ENCODE measurements at regions not wholly inside any gene's neighbourhood (a gene's known extent, or its start where the extent isn't known, plus 50 kb on each side); places are given as distances from the start of the nearest gene placed in this dataset.
"Not testable (repeated sequence)": the region's sequence is repeated elsewhere in the genome, so short reads cannot be mapped to it uniquely, and the experiment has no call there.

GRCh38 chr6:156432543-156432942, 344.6 kb upstream of the ARID1B start:
- 100% methylated on average over 1 to 3 of the region's 3 CpGs for WGBS, 2 experiments (ENCODE audit: insufficient coverage in 2 of 2)
- Histone ChIP-seq H3K9me3 (ENCODE audit: control insufficient read depth, low read length) (no peaks in the 10 kb centered on the region), H3K27ac (ENCODE audit: low read depth, low read length, severe bottlenecking) (no peak overlapping the region), H3K4me1 (ENCODE audit: control insufficient read depth, insufficient read depth, low read length, poor library complexity, severe bottlenecking) (no peaks in the 10 kb centered on the region), H3K4me3 (ENCODE audit: extremely low read depth, insufficient read depth, low read length, poor library complexity, severe bottlenecking) (no peak overlapping the region), H3K36me3 (ENCODE audit: control insufficient read depth, insufficient read depth, low read length) (no peaks in the 10 kb centered on the region)

DNA sequence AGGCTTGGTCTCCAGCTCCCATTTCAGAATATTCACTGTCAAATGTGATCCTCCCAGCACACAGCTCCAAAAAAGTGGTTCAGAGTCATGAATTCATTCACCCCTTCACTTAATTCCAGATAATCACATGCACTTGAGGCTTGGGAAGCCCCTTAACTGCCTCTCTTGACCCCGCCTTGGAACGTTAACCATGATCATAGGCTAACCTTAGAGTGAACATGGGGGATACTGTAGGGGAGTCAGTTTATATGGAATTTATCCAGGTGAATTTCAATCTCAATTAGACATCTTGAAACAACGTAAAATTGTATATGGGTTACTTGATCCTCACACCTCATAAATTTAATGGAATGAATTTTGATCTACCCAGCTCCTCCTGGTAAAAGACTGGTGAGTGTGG, 346.8 kb upstream of the ARID1B start:
- Histone ChIP-seq H3K27ac (ENCODE audit: low read depth, low read length, severe bottlenecking) (no peak overlapping the region), H3K4me1 (ENCODE audit: control insufficient read depth, insufficient read depth, low read length, poor library complexity, severe bottlenecking) (no peaks in the 10 kb centered on the region), H3K36me3 (ENCODE audit: control insufficient read depth, insufficient read depth, low read length) (no peaks in the 10 kb centered on the region), H3K4me3 (ENCODE audit: extremely low read depth, insufficient read depth, low read length, poor library complexity, severe bottlenecking) (no peak overlapping the region), H3K9me3 (ENCODE audit: control insufficient read depth, low read length) (no peaks in the 10 kb centered on the region)
- no CpG with 5 or more reads among the region's 3 CpGs for WGBS, 2 experiments (ENCODE audit: insufficient coverage in 2 of 2)

GRCh38 chr6:156427345-156427744, 349.8 kb upstream of the ARID1B start:
- Histone ChIP-seq H3K4me1 (ENCODE audit: control insufficient read depth, insufficient read depth, low read length, poor library complexity, severe bottlenecking) (no peaks in the 10 kb centered on the region), H3K9me3 (ENCODE audit: control insufficient read depth, low read length) (peaks cover 10% of the 10 kb centered on the region), H3K36me3 (ENCODE audit: control insufficient read depth, insufficient read depth, low read length) (no peaks in the 10 kb centered on the region), H3K27ac (ENCODE audit: low read depth, low read length, severe bottlenecking) (no peak overlapping the region), H3K4me3 (ENCODE audit: extremely low read depth, insufficient read depth, low read length, poor library complexity, severe bottlenecking) (no peak overlapping the region)
- WGBS, 2 experiments (ENCODE audit: insufficient coverage in 2 of 2): 58 to 93% methylated on average over 2 of the region's 2 CpGs

- Histone ChIP-seq H3K36me3 (ENCODE audit: control insufficient read depth, insufficient read depth, low read length) (no peaks in the 10 kb centered on the region), H3K9me3 (ENCODE audit: control insufficient read depth, low read length) (peaks cover 21% of the 10 kb centered on the region), H3K4me1 (ENCODE audit: control insufficient read depth, insufficient read depth, low read length, poor library complexity, severe bottlenecking) (peaks cover 2% of the 10 kb centered on the region), H3K4me3 (ENCODE audit: extremely low read depth, insufficient read depth, low read length, poor library complexity, severe bottlenecking) (no peak overlapping the region), H3K27ac (ENCODE audit: low read depth, low read length, severe bottlenecking) (no peak overlapping the region)
- WGBS, 2 experiments (ENCODE audit: insufficient coverage in 2 of 2): 77 to 87% methylated on average over 3 to 4 of the region's 6 CpGs
These were observed 351.7 kb upstream of the ARID1B start for GRCh38 chr6:156425359-156426020.

- no peaks in the 10 kb centered on the region for H3K36me3 ChIP-seq (ENCODE audit: control insufficient read depth, insufficient read depth, low read length)
- no peak overlapping the region for H3K27ac ChIP-seq (ENCODE audit: low read depth, low read length, severe bottlenecking)
- peaks cover 25% of the 10 kb centered on the region for H3K9me3 ChIP-seq (ENCODE audit: control insufficient read depth, low read length)
- H3K4me1 ChIP-seq (ENCODE audit: control insufficient read depth, insufficient read depth, low read length, poor library complexity, severe bottlenecking): peaks cover 2% of the 10 kb centered on the region
- no peak overlapping the region for H3K4me3 ChIP-seq (ENCODE audit: extremely low read depth, insufficient read depth, low read length, poor library complexity, severe bottlenecking)
- 97 to 100% methylated on average over 1 to 3 of the region's 3 CpGs for whole genome bisulfite sequencing, 2 experiments (ENCODE audit: insufficient coverage in 2 of 2)
These were observed 353.3 kb upstream of the ARID1B start for GRCh38 chr6:156423829-156424228.

GRCh38 chr6:156423075-156423474, 354.1 kb upstream of the ARID1B start:
- no peak overlapping the region for H3K4me3 ChIP-seq (ENCODE audit: extremely low read depth, insufficient read depth, low read length, poor library complexity, severe bottlenecking)
- H3K4me1 ChIP-seq (ENCODE audit: control insufficient read depth, insufficient read depth, low read length, poor library complexity, severe bottlenecking): peaks cover 2% of the 10 kb centered on the region
- no peaks in the 10 kb centered on the region for H3K36me3 ChIP-seq (ENCODE audit: control insufficient read depth, insufficient read depth, low read length)
- H3K9me3 ChIP-seq (ENCODE audit: control insufficient read depth, low read length): peaks cover 25% of the 10 kb centered on the region
- WGBS, 2 experiments (ENCODE audit: insufficient coverage in 2 of 2): 87 to 100% methylated on average over 5 to 6 of the region's 6 CpGs
- no peak overlapping the region for H3K27ac ChIP-seq (ENCODE audit: low read depth, low read length, severe bottlenecking)

- Histone ChIP-seq H3K4me3 (ENCODE audit: extremely low read depth, insufficient read depth, low read length, poor library complexity, severe bottlenecking) (no peak overlapping the region), H3K9me3 (ENCODE audit: control insufficient read depth, low read length) (peaks cover 25% of the 10 kb centered on the region), H3K36me3 (ENCODE audit: control insufficient read depth, insufficient read depth, low read length) (no peaks in the 10 kb centered on the region), H3K27ac (ENCODE audit: low read depth, low read length, severe bottlenecking) (no peak overlapping the region), H3K4me1 (ENCODE audit: control insufficient read depth, insufficient read depth, low read length, poor library complexity, severe bottlenecking) (peaks cover 2% of the 10 kb centered on the region)
- 78 to 85% methylated on average over 1 to 2 of the region's 2 CpGs for WGBS, 2 experiments (ENCODE audit: insufficient coverage in 2 of 2)
These were observed 355.2 kb upstream of the ARID1B start for GRCh38 chr6:156421933-156422332.

DNA sequence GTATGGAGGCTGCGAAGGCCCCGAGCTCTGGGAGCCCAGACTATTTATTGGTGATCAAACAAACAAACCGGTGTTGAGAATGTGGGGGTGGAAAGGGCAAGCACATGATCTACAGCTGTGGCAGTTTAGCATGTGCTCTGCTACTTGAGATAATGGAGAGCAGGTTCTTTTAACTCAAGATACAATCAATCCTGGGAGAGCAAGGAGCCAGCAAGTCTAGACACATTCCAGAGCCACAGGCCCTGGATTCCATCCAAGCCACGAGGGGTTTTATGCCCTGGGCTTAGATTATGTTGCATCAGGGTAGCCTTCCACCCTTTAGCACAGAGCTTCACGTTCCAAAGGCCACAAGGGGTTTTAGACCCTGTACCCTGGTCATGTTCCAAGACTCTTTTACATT, 355.9 kb upstream of the ARID1B start:
- H3K27ac ChIP-seq (ENCODE audit: low read depth, low read length, severe bottlenecking); H3K36me3 ChIP-seq (ENCODE audit: control insufficient read depth, insufficient read depth, low read length); H3K4me1 ChIP-seq (ENCODE audit: control insufficient read depth, insufficient read depth, low read length, poor library complexity, severe bottlenecking); H3K4me3 ChIP-seq (ENCODE audit: extremely low read depth, insufficient read depth, low read length, poor library complexity, severe bottlenecking): not testable (repeated sequence)
- WGBS, 2 experiments (ENCODE audit: insufficient coverage in 2 of 2): 80 to 86% methylated on average over 5 of the region's 5 CpGs
- H3K9me3 ChIP-seq (ENCODE audit: control insufficient read depth, low read length): peaks cover 25% of the 10 kb centered on the region

DNA sequence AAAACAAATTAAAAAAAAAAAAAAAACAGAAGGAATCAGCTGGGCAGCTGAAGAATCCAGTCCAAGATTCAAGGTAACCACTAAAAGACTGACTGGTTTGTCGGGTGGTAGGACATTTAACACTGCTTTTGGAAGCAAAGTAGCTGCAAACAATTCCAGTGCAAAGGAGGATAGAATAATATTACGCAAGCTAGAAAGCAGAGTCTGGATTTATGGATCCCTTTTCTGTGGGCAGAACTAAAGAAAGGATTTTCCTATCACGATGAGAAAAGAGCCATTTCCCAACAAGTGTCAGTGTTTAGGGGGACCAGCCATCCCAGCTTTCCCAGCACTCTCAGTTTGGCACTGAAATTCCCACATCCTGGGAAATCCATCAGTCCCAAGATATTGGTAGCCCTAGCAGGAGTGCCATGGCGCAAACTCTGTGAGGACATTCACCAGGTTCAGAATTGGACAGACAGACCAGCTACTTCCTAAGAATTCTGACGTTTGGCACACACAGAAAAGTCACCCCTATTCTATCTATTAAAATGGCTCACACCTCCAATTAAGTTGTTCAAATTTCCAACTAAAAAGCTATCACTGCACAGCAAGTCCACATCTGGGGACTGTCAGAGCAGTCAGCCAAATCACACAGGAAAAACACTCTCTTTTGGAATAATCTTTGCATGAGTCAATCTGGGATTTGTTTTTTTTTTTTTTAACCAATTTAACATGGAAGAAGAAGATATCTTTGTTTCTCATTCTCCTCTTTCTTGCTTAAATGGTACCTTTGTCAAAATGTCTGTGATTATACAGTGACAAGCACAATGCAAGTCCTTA, 356.8 kb upstream of the ARID1B start:
- WGBS, 2 experiments (ENCODE audit: insufficient coverage in 2 of 2): 92 to 96% methylated on average over 5 of the region's 5 CpGs
- H3K9me3 ChIP-seq (ENCODE audit: control insufficient read depth, low read length): peaks cover 25% of the 10 kb centered on the region
- H3K4me3 ChIP-seq (ENCODE audit: extremely low read depth, insufficient read depth, low read length, poor library complexity, severe bottlenecking): no peak overlapping the region
- peaks cover 2% of the 10 kb centered on the region for H3K4me1 ChIP-seq (ENCODE audit: control insufficient read depth, insufficient read depth, low read length, poor library complexity, severe bottlenecking)
- H3K27ac ChIP-seq (ENCODE audit: low read depth, low read length, severe bottlenecking): no peak overlapping the region
- no peaks in the 10 kb centered on the region for H3K36me3 ChIP-seq (ENCODE audit: control insufficient read depth, insufficient read depth, low read length)

- H3K4me3 ChIP-seq (ENCODE audit: extremely low read depth, insufficient read depth, low read length, poor library complexity, severe bottlenecking): no peak overlapping the region
- H3K9me3 ChIP-seq (ENCODE audit: control insufficient read depth, low read length): peaks cover 25% of the 10 kb centered on the region
- no peak overlapping the region for H3K27ac ChIP-seq (ENCODE audit: low read depth, low read length, severe bottlenecking)
- peaks cover 2% of the 10 kb centered on the region for H3K4me1 ChIP-seq (ENCODE audit: control insufficient read depth, insufficient read depth, low read length, poor library complexity, severe bottlenecking)
- H3K36me3 ChIP-seq (ENCODE audit: control insufficient read depth, insufficient read depth, low read length): no peaks in the 10 kb centered on the region
- no CpG with 5 or more reads among the region's 2 CpGs for WGBS, 2 experiments (ENCODE audit: insufficient coverage in 2 of 2)
These were observed 357.6 kb upstream of the ARID1B start for GRCh38 chr6:156419594-156419993.

DNA sequence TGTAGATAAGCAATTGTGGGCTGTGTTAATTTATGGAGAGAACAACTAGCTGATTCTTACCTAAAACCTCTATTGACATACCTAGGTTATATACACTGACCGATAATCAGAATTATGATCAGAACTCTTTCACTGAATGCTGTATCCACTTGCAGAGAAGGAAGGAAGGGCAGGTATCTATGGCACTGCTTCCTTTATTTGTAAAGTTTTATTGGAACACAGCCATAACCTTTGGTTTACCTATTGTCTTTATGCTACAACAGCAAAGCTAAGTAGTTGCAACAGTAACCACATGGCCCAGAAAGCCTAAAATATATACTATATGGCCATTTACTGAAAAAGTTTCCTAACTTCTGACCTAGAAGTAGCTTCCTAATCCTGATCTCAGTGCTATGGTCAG, 358.9 kb upstream of the ARID1B start:
- no peak overlapping the region for H3K27ac ChIP-seq (ENCODE audit: low read depth, low read length, severe bottlenecking)
- WGBS, 2 experiments (ENCODE audit: insufficient coverage in 2 of 2): no CpG with 5 or more reads among the region's 1 CpG
- H3K36me3 ChIP-seq (ENCODE audit: control insufficient read depth, insufficient read depth, low read length): no peaks in the 10 kb centered on the region
- no peak overlapping the region for H3K4me3 ChIP-seq (ENCODE audit: extremely low read depth, insufficient read depth, low read length, poor library complexity, severe bottlenecking)
- H3K4me1 ChIP-seq (ENCODE audit: control insufficient read depth, insufficient read depth, low read length, poor library complexity, severe bottlenecking): peaks cover 4% of the 10 kb centered on the region
- peaks cover 24% of the 10 kb centered on the region for H3K9me3 ChIP-seq (ENCODE audit: control insufficient read depth, low read length)

Measured in mesodermal cell (in vitro differentiated cells).